GM19035 (cell line): ENCODE measurements at regions not wholly inside any gene's neighbourhood (a gene's known extent, or its start where the extent isn't known, plus 50 kb on each side); places are given as distances from the start of the nearest gene placed in this dataset.
"Not testable (repeated sequence)": the region's sequence is repeated elsewhere in the genome, so short reads cannot be mapped to it uniquely, and the experiment has no call there.

Source experiments
- ATAC-seq: cut with Tn5 transposase; IDR thresholded peaks from one replicate; pipeline ENCODE4 v1.9.1; 2021; ENCODE audit not compliant: unreplicated experiment

- not testable (repeated sequence) for ATAC-seq
Observed at GRCh38 chr2:87311896-87312441, 290.3 kb upstream of the PLGLB1 start.

- ATAC-seq = not testable (repeated sequence)
Observed at GRCh38 chr2:87314622-87315021, 293.0 kb upstream of the PLGLB1 start.

GRCh38 chr2:87315183-87315902 lies 293.7 kb upstream of the PLGLB1 start:
- ATAC-seq = peak; percentile 75

GRCh38 chr2:87317193-87317592 lies 295.5 kb upstream of the PLGLB1 start:
- not testable (repeated sequence) for ATAC-seq

- ATAC-seq = not testable (repeated sequence)
Observed at GRCh38 chr2:87318814-87319491, 297.3 kb upstream of the PLGLB1 start.

- ATAC-seq = not testable (repeated sequence)
Observed at GRCh38 chr2:87319705-87320104, 298.1 kb upstream of the PLGLB1 start.

GRCh38 chr2:87321201-87321600 lies 299.6 kb upstream of the PLGLB1 start:
- not testable (repeated sequence) for ATAC-seq

GRCh38 chr2:87324335-87325041 lies 302.8 kb upstream of the PLGLB1 start:
- not testable (repeated sequence) for ATAC-seq

GRCh38 chr2:87325042-87325910 lies 303.6 kb upstream of the PLGLB1 start:
- not testable (repeated sequence) for ATAC-seq

- ATAC-seq = not testable (repeated sequence)
Observed at GRCh38 chr2:87325911-87326294, 304.3 kb upstream of the PLGLB1 start.

- ATAC-seq = not testable (repeated sequence)
Observed at GRCh38 chr2:87326754-87327153, 305.1 kb upstream of the PLGLB1 start.

- not testable (repeated sequence) for ATAC-seq
Observed at GRCh38 chr2:87327648-87328371, 306.2 kb upstream of the PLGLB1 start.

GRCh38 chr2:87329529-87329928 lies 307.9 kb upstream of the PLGLB1 start:
- ATAC-seq = not testable (repeated sequence)

GRCh38 chr2:87330486-87330885 lies 308.8 kb upstream of the PLGLB1 start:
- ATAC-seq = not testable (repeated sequence)

GRCh38 chr2:87331940-87332583 lies 310.4 kb upstream of the PLGLB1 start:
- ATAC-seq = not testable (repeated sequence)

- ATAC-seq = not testable (repeated sequence)
Observed at GRCh38 chr2:87334888-87335287, 313.2 kb upstream of the PLGLB1 start.

- not testable (repeated sequence) for ATAC-seq
Observed at GRCh38 chr2:87338998-87339397, 317.4 kb upstream of the PLGLB1 start.

GRCh38 chr2:87341601-87342014 lies 320.0 kb upstream of the PLGLB1 start:
- not testable (repeated sequence) for ATAC-seq

- not testable (repeated sequence) for ATAC-seq
Observed at GRCh38 chr2:87342175-87342574, 320.5 kb upstream of the PLGLB1 start.
